MCF 10A (cell line): ENCODE measurements at regions not wholly inside any gene's neighbourhood (a gene's known extent, or its start where the extent isn't known, plus 50 kb on each side); places are given as distances from the start of the nearest gene placed in this dataset.
A peak's percentile ranks its signal among the peaks of the same experiment; 100 is the strongest.

Experiments used
- BruUV-seq: library from RNA; stranded (reverse); fragments of 400-500 nt; replicated peaks from 2 replicates; lab custom pipeline; 2021; lab: Mats Ljungman, UMichigan
- CTCF ChIA-PET: fragments of 300-600 bp; sonication (Branson Sonifier 250); formaldehyde crosslinking; extraction: SDS; loops from one replicate; lab custom pipeline; 2021; ENCODE audit warnings: antibody characterized with exemption, inconsistent platforms; lab: Yijun Ruan, JAX
- POLR2A ChIA-PET: fragments of 300-600, 350-650 bp; sonication (Branson Sonifier 250); formaldehyde crosslinking; extraction: SDS; loops from one replicate; lab custom pipeline; 2020; ENCODE audit warnings: antibody characterized with exemption, inconsistent platforms; lab: Yijun Ruan, JAX
- DNase-seq: peaks from one replicate; pipeline ENCODE4 v3.0.0-alpha.2; 2018; ENCODE audit not compliant: unreplicated experiment
- H3K27ac Mint-ChIP-seq: one replicate; pipeline ENCODE4 v1.8.0; 2022; ENCODE audit warnings: mild to moderate bottlenecking, low read depth, mixed read lengths; ENCODE audit not compliant: unreplicated experiment
- H3K27me3 Mint-ChIP-seq: one replicate; pipeline ENCODE4 v1.8.0; 2022; ENCODE audit warnings: mixed read lengths; ENCODE audit not compliant: insufficient read depth, unreplicated experiment
- H3K36me3 Mint-ChIP-seq: one replicate; pipeline ENCODE4 v1.8.0; 2022; ENCODE audit warnings: mild to moderate bottlenecking, moderate library complexity, mixed read lengths; ENCODE audit not compliant: insufficient read depth, unreplicated experiment
- H3K4me1 Mint-ChIP-seq: one replicate; pipeline ENCODE4 v1.8.0; 2022; ENCODE audit warnings: mixed read lengths; ENCODE audit not compliant: insufficient read depth, unreplicated experiment
- H3K4me3 Mint-ChIP-seq: one replicate; pipeline ENCODE4 v1.8.0; 2022; ENCODE audit warnings: mild to moderate bottlenecking, moderate library complexity, mixed read lengths; ENCODE audit not compliant: unreplicated experiment
- H3K9me3 Mint-ChIP-seq: one replicate; pipeline ENCODE4 v1.8.0; 2022; ENCODE audit warnings: mixed read lengths; ENCODE audit not compliant: unreplicated experiment
- CTCF ChIP-seq: fragments of 200-600 bp; IDR thresholded peaks from one replicate; pipeline ENCODE4 v1.8.0; 2022; ENCODE audit warnings: antibody characterized with exemption, mild to moderate bottlenecking; ENCODE audit not compliant: unreplicated experiment
- intact Hi-C: fragments of 100-400 bp; cut with micrococcal nuclease; formaldehyde crosslinking; loops from 2 replicates; pipeline ENCODE4 v1.14.1; 2022

- intact Hi-C loops = loop anchor here (5.0 kb wide), 1 partner anchor 200 kb away; the partner anchor contains the start of gene VGLL3
- Mint-ChIP-seq H3K27ac (peak overlapping the region; percentile 75), H3K27me3 (no peaks in the 10 kb centered on the region), H3K4me3 (no peak overlapping the region), H3K36me3 (no peaks in the 10 kb centered on the region), H3K4me1 (peaks cover 21% of the 10 kb centered on the region), H3K9me3 (no peaks in the 10 kb centered on the region)
- peak; percentile 30 for DNase-seq
- BruUV-seq = no TSS peak
- TF ChIP-seq CTCF = no peak
- POLR2A ChIA-PET = interaction anchor here (1.6 to 2.5 kb wide), 2 partner anchors 145 to 198 kb away, joined by 5 to 20 read pairs; partner anchors contain the start of gene VGLL3
- CTCF ChIA-PET = interaction anchor here (0.6 kb wide), 1 partner anchor 198 kb away, joined by 4 read pairs; no protein-coding TSS in a partner anchor
Observed at GRCh38 chr3:86792316-86792715, 198.6 kb downstream of the VGLL3 start.

- no peaks in the 10 kb centered on the region for H3K27me3 Mint-ChIP-seq
- peaks cover 21% of the 10 kb centered on the region for H3K4me1 Mint-ChIP-seq
- H3K36me3 Mint-ChIP-seq = no peaks in the 10 kb centered on the region
- no peak for TF ChIP-seq CTCF
- no peak for DNase-seq
- ChIA-PET CTCF (interaction anchor here (0.9 to 1.2 kb wide), 3 partner anchors 17 to 291 kb away, joined by 3 to 4 read pairs (median 3); no protein-coding TSS in a partner anchor), POLR2A (interaction anchor here (0.5 to 1.0 kb wide), 3 partner anchors 155 to 435 kb away, joined by 3 read pairs; no protein-coding TSS in a partner anchor)
- H3K4me3 Mint-ChIP-seq = no peak overlapping the region
- BruUV-seq = no TSS peak
- H3K27ac Mint-ChIP-seq = no peak overlapping the region
- intact Hi-C loops = loop anchor here (5.0 kb wide), 1 partner anchor 201 kb away; the partner anchor contains the start of gene VGLL3
- no peaks in the 10 kb centered on the region for H3K9me3 Mint-ChIP-seq
Observed at GRCh38 chr3:86790884-86791549, 199.9 kb downstream of the VGLL3 start.

- Mint-ChIP-seq H3K36me3 (no peaks in the 10 kb centered on the region), H3K27ac (no peak overlapping the region), H3K27me3 (no peaks in the 10 kb centered on the region), H3K4me1 (peaks cover 8% of the 10 kb centered on the region), H3K9me3 (no peaks in the 10 kb centered on the region), H3K4me3 (no peak overlapping the region)
- CTCF ChIA-PET = interaction anchor here (0.6 to 5.6 kb wide), 11 partner anchors 14 to 1288 kb away, joined by 3 to 85 read pairs (median 3); partner anchors contain the start of gene VGLL3
- BruUV-seq = no TSS peak
- TF ChIP-seq CTCF = no peak
- POLR2A ChIA-PET = interaction anchor here (0.6 to 1.4 kb wide), 2 partner anchors 193 to 289 kb away, joined by 4 to 5 read pairs; no protein-coding TSS in a partner anchor
- no peak for DNase-seq
- intact Hi-C loops = no loop called here
Observed at GRCh38 chr3:86788371-86788770, 202.6 kb downstream of the VGLL3 start.

DNA sequence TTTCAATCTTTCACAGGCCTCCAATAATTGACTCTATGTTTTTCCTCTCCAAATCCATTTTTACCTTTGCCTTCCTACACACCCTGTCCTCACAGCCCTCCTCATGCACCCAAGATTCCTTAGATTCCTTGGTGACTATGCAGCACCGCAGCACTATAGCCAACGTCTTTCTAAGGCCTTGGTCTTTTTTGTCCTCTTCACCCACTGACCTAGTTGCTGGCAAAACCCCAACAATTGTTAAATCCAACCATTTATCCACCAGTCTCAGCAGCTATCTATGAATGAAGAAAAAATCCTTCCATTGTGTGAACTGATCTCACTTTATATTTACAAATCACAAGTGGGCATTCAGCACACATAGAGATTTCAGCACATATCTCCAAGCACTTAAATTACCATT is 203.9 kb downstream of the VGLL3 start:
- POLR2A ChIA-PET = interaction anchor here (0.7 to 1.6 kb wide), 2 partner anchors 165 to 207 kb away, joined by 3 to 6 read pairs; no protein-coding TSS in a partner anchor
- Mint-ChIP-seq H3K9me3 (no peaks in the 10 kb centered on the region), H3K27ac (no peak overlapping the region), H3K4me3 (no peak overlapping the region), H3K27me3 (no peaks in the 10 kb centered on the region), H3K4me1 (peaks cover 8% of the 10 kb centered on the region), H3K36me3 (no peaks in the 10 kb centered on the region)
- CTCF ChIA-PET = interaction anchor here (0.7 to 5.6 kb wide), 7 partner anchors 12 to 381 kb away, joined by 3 to 85 read pairs (median 5); no protein-coding TSS in a partner anchor
- no TSS peak for BruUV-seq
- intact Hi-C loops = no loop called here
- DNase-seq = peak; percentile 18
- TF ChIP-seq CTCF = no peak
